Sigmoid colon (tissue), 3 donors: ENCODE measurements at regions not wholly inside any gene's neighbourhood (a gene's known extent, or its start where the extent isn't known, plus 50 kb on each side); places are given as distances from the start of the nearest gene placed in this dataset.

Source experiments
- POLR2A ChIP-seq, 2 donors: fragments of 450-650 bp; IDR thresholded peaks; one replicate each; pipeline ENCODE4 v1.6.1; 2016; ENCODE audit warnings: antibody characterized with exemption in 2 of 2, mild to moderate bottlenecking in 2 of 2, moderate library complexity in 2 of 2
- TF ChIP-seq, protein P1 (sequence below), 4 experiments: fragments of 450-650 bp in 3 of 4; fragments of 200-600 bp in 1 of 4; IDR thresholded peaks; one replicate each; pipeline ENCODE4 v1.5.1; 2016 to 2019; ENCODE audit warnings: antibody characterized with exemption in 4 of 4, mild to moderate bottlenecking in 3 of 4, moderate library complexity in 2 of 4

- TF ChIP-seq, protein P1, sequence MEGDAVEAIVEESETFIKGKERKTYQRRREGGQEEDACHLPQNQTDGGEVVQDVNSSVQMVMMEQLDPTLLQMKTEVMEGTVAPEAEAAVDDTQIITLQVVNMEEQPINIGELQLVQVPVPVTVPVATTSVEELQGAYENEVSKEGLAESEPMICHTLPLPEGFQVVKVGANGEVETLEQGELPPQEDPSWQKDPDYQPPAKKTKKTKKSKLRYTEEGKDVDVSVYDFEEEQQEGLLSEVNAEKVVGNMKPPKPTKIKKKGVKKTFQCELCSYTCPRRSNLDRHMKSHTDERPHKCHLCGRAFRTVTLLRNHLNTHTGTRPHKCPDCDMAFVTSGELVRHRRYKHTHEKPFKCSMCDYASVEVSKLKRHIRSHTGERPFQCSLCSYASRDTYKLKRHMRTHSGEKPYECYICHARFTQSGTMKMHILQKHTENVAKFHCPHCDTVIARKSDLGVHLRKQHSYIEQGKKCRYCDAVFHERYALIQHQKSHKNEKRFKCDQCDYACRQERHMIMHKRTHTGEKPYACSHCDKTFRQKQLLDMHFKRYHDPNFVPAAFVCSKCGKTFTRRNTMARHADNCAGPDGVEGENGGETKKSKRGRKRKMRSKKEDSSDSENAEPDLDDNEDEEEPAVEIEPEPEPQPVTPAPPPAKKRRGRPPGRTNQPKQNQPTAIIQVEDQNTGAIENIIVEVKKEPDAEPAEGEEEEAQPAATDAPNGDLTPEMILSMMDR (IDR thresholded peaks at IDR 0.05), result no peak
- TF ChIP-seq POLR2A (IDR thresholded peaks at IDR 0.05), result no peak
Measured at GRCh38 chr17:69788957-69789356, 286.1 kb upstream of the KCNJ16 start.
